Neutrophil (primary cell): ENCODE measurements at regions not wholly inside any gene's neighbourhood (a gene's known extent, or its start where the extent isn't known, plus 50 kb on each side); places are given as distances from the start of the nearest gene placed in this dataset.

Experiments
- H3K27ac ChIP-seq: fragments of 200-600 bp; sonication (generic); 2 replicates; pipeline ENCODE4 v1.5.1; 2016; ENCODE audit warnings: mild to moderate bottlenecking, moderate library complexity
- H3K27me3 ChIP-seq: fragments of 200-600 bp; sonication (generic); 2 replicates; pipeline ENCODE4 v1.6.0; 2016; ENCODE audit warnings: mild to moderate bottlenecking
- H3K36me3 ChIP-seq: fragments of 200-600 bp; sonication (generic); 2 replicates; pipeline ENCODE4 v1.5.1; 2017
- H3K4me1 ChIP-seq, 2 experiments: fragments of 200-600 bp in 1 of 2; sonication (generic) in 1 of 2; 1 replicate in 1 of 2; 2 replicates in 1 of 2; pipeline versions ENCODE4 v1.5.1 to v1.6.1; 2013 to 2016; ENCODE audit warnings: low read depth in 1 of 2, low read length in 1 of 2, mild to moderate bottlenecking in 1 of 2, moderate library complexity in 1 of 2; ENCODE audit not compliant: control insufficient read depth in 1 of 2, insufficient read depth in 1 of 2
- H3K4me3 ChIP-seq, 2 experiments: fragments of 200-600 bp in 1 of 2; sonication (generic) in 1 of 2; 1 replicate in 1 of 2; 2 replicates in 1 of 2; pipeline ENCODE4 v1.5.1; 2013 to 2016; ENCODE audit warnings: low read depth in 1 of 2, low read length in 1 of 2, mild to moderate bottlenecking in 1 of 2, moderate library complexity in 1 of 2
- H3K9me3 ChIP-seq: fragments of 200-600 bp; sonication (generic); 2 replicates; pipeline ENCODE4 v1.5.1; 2016
- CTCF ChIP-seq: fragments of 200-600 bp; sonication (generic); IDR thresholded peaks from 2 replicates; pipeline ENCODE4 v1.5.1; 2016; ENCODE audit warnings: antibody characterized with exemption

- H3K27ac ChIP-seq: no peak overlapping the region
- H3K9me3 ChIP-seq: no peaks in the 10 kb centered on the region
- no peaks in the 10 kb centered on the region for H3K4me1 ChIP-seq
- H3K4me3 ChIP-seq: no peak overlapping the region
- no peaks in the 10 kb centered on the region for H3K36me3 ChIP-seq
- peaks cover 16% of the 10 kb centered on the region for H3K27me3 ChIP-seq
- TF ChIP-seq CTCF: no peak
These were observed 83.0 kb upstream of the CXCL12 start for GRCh38 chr10:44467900-44468299.

GRCh38 chr10:44468525-44468924 lies 83.6 kb upstream of the CXCL12 start:
- H3K4me3 ChIP-seq: no peak overlapping the region
- TF ChIP-seq CTCF: no peak
- no peaks in the 10 kb centered on the region for H3K36me3 ChIP-seq
- H3K27ac ChIP-seq: no peak overlapping the region
- H3K9me3 ChIP-seq: no peaks in the 10 kb centered on the region
- H3K4me1 ChIP-seq: no peaks in the 10 kb centered on the region
- peaks cover 16% of the 10 kb centered on the region for H3K27me3 ChIP-seq

GRCh38 chr10:44468965-44469364 lies 84.1 kb upstream of the CXCL12 start:
- TF ChIP-seq CTCF: no peak
- no peaks in the 10 kb centered on the region for H3K9me3 ChIP-seq

GRCh38 chr10:44470784-44471183 lies 85.9 kb upstream of the CXCL12 start:
- no peak overlapping the region for H3K4me3 ChIP-seq
- no peak for TF ChIP-seq CTCF

More at GRCh38 chr10:44468965-44469364, 84.1 kb upstream of the CXCL12 start:
- Histone ChIP-seq H3K4me3 (no peak overlapping the region), H3K27me3 (peaks cover 16% of the 10 kb centered on the region), H3K4me1 (no peaks in the 10 kb centered on the region), H3K36me3 (no peaks in the 10 kb centered on the region), H3K27ac (no peak overlapping the region)

GRCh38 chr10:44471410-44471809 lies 86.5 kb upstream of the CXCL12 start:
- H3K9me3 ChIP-seq: no peaks in the 10 kb centered on the region
- H3K4me1 ChIP-seq: no peaks in the 10 kb centered on the region
- H3K36me3 ChIP-seq: no peaks in the 10 kb centered on the region
- no peak for TF ChIP-seq CTCF
- peaks cover 4% of the 10 kb centered on the region for H3K27me3 ChIP-seq
- no peak overlapping the region for H3K4me3 ChIP-seq
- H3K27ac ChIP-seq: no peak overlapping the region

More at GRCh38 chr10:44470784-44471183, 85.9 kb upstream of the CXCL12 start:
- peaks cover 10% of the 10 kb centered on the region for H3K27me3 ChIP-seq
- H3K27ac ChIP-seq: no peak overlapping the region
- H3K4me1 ChIP-seq: no peaks in the 10 kb centered on the region
- no peaks in the 10 kb centered on the region for H3K9me3 ChIP-seq
- no peaks in the 10 kb centered on the region for H3K36me3 ChIP-seq

- Histone ChIP-seq H3K27ac (no peak overlapping the region), H3K27me3 (no peaks in the 10 kb centered on the region), H3K9me3 (no peaks in the 10 kb centered on the region), H3K4me3 (no peak overlapping the region), H3K4me1 (no peaks in the 10 kb centered on the region), H3K36me3 (no peaks in the 10 kb centered on the region)
- TF ChIP-seq CTCF: no peak
These were observed 88.2 kb upstream of the CXCL12 start for GRCh38 chr10:44473146-44473545.
